Fibroblast of skin of left quadriceps (primary cell): ENCODE measurements at regions not wholly inside any gene's neighbourhood (a gene's known extent, or its start where the extent isn't known, plus 50 kb on each side); places are given as distances from the start of the nearest gene placed in this dataset.
A peak's percentile ranks its signal among the peaks of the same experiment; 100 is the strongest.
"Not testable (repeated sequence)": the region's sequence is repeated elsewhere in the genome, so short reads cannot be mapped to it uniquely, and the experiment has no call there.

ENCODE experiments used
- DNase-seq, 2 experiments: peaks; one replicate each; pipeline ENCODE4 v3.0.0-alpha.2; 2013; ENCODE audit warnings: low read depth in 2 of 2

DNA sequence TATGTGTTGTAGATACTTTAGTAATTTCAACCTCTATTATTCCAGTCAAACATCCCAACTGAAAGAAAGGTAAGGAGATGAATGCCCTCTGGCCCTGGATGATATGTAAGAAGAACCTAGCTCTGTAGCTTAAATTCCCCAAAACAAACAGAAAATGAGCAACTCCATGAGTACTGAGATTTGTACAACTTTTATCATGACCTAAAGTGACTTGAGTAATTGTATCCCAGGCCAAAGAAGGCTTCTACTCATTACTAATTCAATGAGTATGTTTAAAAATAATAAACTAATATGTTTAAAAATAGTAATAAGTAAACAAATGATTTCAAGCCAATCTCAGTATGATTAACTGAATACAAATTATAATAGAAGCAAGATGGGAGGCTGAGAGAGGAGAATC lies 414.0 kb upstream of the ACTBL2 start:
- DNase-seq, result no peak

DNA sequence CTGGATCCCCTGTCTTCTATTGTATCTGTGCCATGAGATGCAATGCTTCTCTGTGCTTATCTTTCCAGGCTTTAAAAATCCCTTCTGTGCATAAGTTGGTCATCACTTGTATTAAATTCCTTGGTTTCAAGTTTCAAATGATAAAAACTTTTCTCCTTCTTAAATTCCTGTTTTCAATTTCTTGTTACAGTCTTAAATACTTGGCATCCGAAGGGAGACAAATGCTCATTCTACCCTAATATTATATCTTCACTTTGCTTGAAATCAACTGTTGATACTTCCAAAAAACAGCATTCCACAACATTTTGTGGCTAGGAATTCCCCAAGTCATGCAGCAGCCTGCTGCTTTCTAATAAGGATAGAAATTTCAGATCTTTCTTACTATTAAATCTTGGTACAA lies 413.2 kb upstream of the ACTBL2 start:
- peak; percentile 23 to 32 for DNase-seq

DNA sequence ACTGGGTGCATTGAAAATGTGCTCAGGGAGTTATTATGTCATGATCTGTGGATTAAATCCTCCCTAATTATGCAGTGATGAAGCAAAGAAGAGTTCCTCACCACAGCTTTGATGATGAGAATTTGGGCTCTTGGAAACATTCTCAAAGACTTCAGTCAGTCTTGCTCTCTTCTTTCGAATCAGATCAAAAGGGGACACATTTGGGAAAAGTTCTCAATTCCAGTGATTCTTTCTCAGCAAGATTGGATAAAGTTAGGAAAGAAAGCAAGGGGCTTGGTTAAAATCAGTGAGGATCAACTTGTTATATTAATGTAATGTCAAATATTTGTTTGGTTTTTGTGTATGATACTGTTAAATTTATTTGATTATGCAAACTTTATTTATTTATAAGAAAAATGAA lies 411.3 kb upstream of the ACTBL2 start:
- DNase-seq, result no peak

DNA sequence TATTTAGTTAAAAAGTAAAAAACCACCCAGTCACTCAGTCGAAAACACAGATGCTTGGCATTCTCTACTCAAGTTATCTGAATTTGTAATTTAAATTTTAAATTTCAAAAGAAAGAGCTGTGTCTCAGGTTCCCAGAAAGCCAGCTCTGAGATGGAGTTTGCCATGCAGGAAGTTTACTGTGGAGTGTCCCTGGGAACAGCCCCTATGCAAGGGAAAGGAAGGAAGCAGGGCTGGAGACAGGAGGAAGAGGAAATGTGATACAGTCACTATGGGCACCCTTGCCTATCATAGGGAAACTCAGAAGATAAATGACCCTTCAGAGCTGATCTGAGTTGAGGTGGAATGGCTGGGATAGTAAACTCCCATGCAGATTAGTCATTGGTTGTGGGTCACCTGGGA lies 408.8 kb upstream of the ACTBL2 start:
- no peak for DNase-seq

DNA sequence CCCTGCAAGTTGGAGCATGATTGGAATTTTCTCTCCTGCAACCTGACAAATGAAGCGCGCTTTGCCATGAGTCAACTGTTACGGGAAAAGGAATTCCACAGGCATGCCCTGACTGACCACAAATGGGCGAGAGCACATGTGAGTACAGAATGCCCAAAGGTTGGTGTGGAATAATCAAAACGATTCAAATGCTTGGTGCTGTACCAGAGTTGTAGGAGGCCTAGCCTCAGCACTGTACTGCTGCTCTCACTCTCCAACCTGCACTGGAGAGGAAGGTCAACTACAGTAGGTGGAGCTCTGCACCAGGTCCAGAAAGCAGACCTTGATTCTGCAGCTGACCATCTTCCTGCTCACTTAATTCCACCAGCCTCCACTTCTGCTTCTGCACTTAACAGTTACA lies 406.9 kb upstream of the ACTBL2 start:
- DNase-seq, result peak; percentile 59 to 60

DNA sequence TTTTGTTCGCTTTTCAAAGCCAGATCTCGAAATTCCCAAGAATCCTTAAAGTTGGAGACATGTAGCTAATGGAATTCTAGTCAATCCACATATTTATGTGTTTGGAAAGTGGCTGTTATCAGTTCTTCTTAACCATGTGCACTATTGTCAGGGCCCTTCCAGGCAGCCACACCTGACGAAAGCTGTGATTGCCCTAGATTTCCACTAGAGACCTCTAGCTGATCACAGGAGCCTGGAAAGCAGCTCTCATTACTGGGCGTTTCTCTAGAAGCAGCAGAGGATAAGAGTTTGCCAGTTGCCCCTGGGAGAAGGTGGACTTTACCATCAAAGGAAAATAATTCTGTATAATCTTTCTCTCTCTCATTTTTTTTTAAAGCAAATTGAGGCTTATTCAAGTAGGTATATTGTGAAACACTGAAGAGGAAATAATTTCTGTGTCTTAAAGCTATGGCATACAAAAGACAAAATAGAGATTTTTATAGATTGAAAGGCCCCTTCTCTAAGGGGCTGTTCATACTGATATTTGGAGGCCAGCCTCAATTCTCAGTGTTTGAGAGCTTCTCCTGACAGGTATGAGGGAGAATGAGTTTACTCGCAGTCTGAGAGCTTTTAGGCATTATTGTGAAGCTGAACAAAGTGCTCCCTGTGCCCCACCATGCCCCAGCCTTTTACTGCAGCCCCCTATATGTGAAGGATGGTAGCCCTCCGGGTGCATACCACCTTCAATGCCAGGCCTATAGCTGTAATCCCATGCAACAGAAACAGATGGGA lies 405.4 kb upstream of the ACTBL2 start:
- DNase-seq, result peak in 1 of 2 experiments; percentile 41

DNA sequence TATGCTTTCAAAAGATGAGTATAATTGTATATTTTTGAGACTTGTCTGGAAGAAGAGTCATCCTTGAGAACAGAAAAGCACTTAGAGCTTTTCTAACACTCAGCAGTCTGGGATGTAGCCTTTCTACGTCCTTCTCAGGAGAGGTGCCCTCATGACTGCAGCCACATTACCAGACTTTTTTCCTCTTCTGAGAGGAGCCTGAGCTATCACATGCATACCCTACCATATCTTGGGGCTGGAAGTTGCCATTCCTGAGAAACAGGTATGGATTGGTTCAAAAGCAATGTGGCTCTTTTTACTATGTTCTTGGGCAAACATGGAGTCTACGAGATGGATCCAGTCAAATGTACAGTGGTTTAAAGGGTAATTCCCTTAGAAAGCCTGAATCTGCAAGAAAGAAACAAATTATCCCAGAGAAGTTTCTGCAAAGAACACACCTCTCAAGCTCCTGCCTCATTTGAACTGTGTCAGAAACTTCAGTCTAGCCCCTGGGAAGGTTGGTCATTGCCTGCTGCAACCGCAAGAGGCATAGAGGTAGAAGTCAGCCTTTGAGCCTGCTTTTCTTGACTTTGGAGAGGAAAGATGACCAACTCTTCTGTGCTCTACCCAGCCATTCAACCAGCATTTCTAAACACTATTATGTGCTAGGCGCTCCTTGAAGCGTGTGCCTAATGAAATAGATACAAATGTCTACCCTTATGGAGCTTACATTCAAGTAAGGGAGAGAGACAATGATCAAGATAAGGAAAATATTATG lies 401.9 kb upstream of the ACTBL2 start:
- DNase-seq, result no peak

DNA sequence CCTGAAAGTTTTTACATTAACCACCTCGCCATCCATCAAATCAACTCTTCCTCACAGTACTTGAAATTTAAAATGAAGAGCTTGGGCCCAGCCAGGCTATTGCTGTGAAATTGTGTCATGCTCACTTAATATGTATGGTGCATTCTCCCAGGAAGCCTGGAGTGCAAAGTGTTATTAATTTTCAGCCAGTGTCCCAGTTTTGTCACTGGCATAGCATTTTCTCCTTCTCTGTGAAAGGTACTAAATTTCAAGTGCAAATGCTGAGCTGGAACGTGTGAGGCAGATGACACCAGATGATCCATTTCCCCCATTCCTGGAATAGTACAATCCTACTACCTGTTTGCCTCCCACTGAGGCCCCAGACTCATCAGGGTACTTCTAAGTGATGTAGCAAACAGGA lies 397.6 kb upstream of the ACTBL2 start:
- DNase-seq, result no peak

DNA sequence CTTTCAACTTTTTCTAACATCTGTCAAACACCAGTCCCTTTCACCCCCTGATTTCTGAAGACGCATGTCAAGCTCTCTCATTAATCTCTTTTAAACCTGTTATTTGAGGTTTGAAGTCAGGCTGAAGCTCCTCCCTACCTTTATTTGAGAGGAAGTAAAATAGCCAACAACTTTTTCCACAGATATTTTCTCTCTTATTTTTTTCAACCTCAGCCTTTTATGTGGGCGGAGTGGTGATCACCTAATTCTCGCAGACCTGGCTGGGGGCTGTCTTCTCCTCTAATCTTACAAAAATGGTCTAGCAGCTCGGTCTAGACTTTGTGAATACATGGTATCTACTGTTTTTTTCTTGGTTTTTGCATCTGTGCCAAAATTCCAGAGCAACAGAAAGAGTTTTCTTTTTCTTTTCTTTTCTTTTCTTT lies 395.7 kb upstream of the ACTBL2 start:
- no peak for DNase-seq

DNA sequence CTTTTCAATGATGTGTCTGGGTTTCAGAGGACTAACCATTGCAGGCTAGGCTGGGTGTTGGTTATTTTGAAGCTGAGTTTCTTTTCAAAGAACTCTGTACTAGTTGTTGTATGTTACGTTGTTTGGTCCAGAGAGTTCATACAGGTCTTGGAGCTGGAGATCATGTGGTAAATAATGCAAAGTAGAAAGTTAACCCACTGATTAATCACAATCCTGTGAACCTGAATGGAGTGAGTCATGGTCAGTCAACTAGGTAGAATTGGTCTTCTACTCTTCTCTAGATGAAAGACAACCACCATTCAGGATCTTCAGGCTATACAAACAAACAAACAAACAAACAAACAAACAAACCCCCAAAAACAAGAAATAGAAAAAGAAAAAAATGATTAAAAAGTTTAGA lies 388.9 kb upstream of the ACTBL2 start:
- no peak for DNase-seq

DNA sequence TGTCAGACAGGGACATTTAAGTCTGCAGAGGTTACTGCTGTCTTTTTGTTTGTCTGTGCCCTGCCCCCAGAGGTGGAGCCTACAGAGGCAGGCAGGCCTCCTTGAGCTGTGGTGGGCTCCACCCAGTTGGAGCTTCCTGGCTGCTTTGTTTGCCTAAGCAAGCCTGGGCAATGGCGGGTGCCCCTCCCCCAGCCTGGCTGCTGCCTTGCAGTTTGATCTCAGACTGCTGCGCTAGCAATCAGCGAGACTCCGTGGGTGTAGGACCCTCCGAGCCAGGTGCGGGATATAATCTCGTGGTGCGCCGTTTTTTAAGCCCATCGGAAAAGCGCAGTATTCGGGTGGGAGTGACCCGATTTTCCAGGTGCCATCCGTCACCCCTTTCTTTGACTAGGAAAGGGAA lies 387.7 kb upstream of the ACTBL2 start:
- not testable (repeated sequence) for DNase-seq

DNA sequence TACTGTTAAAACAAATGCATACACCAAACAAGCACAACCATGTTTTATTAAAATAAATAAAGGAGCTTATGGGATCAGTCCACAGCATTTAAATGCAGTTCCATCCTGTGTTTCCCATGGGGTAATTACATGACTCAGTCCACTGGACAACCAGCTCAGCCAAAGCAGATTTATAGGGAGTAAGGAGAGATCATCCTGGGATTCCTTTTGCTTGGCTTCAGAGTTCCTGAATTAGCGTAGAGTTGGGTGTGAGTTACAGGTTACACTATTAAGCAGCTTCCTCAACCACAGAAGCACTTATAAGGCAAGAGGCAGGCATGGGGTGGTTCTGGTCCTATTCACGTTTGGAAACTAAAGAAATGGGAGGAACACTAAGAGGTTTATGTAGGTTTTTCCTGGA lies 381.1 kb upstream of the ACTBL2 start:
- DNase-seq, result peak; percentile 45 to 47

DNA sequence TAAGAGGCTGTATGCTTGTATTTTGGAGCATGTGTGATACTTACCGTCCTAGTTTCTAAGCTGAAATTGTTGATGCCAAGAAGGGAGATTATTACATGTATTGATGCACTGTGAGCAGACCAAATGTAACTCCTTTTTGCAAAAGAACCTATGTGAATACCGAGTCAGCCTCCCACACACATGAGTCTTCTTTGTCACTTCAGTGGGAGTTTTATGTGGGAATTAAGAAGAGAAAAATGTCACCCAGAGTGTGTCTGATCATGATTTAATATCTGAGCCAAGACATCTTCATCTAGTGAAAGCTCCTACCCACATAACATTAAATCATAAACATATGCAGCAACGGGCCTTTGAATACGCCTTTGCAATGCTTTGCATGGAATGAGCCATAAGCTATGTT lies 380.3 kb upstream of the ACTBL2 start:
- no peak for DNase-seq

DNA sequence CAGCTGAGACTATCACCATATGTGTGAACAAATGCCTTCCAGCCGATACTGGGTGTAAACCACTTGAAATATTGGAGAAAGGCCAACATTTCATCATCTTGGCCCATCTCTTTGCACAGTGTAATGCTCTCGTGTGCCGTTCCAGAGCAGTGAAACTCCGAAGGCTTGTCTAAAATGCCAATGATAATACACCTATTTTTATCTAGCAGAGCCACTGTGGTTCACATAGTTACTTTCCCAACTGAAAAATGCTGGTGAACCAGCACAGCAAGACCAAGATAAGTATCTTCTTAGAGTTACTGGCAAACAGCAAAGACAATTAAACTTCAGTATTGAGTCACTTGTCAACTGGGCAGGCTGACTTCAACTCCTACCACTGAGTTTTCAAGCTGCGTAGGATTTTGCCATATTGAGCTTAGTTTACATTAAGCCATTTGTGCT lies 379.9 kb upstream of the ACTBL2 start:
- DNase-seq, result peak; percentile 51 to 54

DNA sequence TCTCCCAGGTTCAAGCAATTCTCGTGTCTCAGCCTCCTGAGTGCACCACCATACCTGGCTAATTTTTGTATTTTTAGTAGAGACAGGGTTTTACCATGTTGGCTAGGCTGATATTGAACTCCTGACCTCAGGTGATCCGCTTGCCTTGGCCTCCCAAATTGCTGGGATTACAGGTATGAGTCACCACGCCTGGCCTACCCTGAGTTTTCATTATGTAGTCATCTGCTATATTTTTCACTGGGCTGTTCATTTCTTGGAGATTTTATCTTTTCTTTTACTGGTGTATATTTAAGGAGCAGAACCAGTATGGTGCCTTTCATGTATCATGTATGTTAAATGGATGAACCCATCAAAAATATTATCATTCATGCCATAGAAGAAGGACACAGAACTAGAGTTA lies 377.0 kb upstream of the ACTBL2 start:
- DNase-seq, result no peak

DNA sequence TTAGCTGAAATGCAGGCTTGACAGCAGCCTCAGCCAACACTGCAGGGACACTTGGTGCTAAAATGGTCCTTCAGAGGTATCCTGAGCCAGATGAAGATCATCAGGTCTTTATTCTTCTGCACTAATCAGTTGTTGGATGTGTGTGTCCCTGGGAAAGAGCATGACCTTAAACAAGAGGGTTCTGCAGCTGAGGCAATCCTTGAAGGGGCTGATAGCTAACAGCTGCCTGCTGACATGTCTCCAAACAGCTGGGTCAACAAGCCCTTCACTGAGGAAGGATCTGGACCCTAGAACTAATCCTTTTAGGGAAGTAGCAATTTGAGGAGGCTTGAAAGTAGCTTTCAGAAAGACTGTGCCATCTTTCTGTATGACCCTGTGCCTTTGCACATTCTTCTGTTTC lies 376.3 kb upstream of the ACTBL2 start:
- DNase-seq, result no peak

DNA sequence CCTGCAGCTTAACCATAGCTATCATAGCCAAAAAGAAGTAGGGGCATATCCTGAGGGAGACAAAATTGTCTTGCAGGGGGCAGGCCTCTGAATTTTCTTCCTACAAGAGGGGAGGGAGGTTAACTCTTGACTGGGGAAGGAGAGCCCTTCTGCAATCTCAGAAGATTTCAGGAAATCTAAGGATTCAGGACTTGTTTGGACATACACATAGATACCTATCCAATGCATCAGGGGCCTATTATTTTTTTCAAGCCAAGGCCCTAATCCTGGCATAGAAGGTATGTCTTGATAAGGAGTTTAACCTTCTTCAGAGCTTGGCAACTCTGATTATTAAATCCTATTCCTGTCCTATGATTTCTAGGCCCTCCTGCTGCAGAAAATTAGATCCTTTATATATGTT lies 375.1 kb upstream of the ACTBL2 start:
- no peak for DNase-seq

DNA sequence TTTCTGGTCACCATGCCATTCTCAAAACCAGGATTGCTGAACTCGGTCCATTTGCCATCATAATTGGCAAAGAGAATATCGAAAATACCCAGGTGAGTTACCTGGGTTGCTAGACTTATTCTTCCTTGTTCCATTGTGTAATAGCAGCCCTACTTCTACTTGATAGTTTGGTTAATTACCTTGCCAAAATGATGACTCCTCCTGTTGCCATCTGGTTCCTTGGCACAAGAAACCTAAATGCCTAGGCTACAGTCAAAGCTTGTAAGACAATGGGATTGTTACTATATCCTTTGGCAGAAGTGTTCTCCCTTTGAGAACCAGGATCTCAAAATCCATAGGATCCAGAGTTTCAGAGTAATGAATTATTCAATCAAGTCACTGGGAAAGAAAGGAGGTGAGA lies 373.2 kb upstream of the ACTBL2 start:
- DNase-seq, result no peak

DNA sequence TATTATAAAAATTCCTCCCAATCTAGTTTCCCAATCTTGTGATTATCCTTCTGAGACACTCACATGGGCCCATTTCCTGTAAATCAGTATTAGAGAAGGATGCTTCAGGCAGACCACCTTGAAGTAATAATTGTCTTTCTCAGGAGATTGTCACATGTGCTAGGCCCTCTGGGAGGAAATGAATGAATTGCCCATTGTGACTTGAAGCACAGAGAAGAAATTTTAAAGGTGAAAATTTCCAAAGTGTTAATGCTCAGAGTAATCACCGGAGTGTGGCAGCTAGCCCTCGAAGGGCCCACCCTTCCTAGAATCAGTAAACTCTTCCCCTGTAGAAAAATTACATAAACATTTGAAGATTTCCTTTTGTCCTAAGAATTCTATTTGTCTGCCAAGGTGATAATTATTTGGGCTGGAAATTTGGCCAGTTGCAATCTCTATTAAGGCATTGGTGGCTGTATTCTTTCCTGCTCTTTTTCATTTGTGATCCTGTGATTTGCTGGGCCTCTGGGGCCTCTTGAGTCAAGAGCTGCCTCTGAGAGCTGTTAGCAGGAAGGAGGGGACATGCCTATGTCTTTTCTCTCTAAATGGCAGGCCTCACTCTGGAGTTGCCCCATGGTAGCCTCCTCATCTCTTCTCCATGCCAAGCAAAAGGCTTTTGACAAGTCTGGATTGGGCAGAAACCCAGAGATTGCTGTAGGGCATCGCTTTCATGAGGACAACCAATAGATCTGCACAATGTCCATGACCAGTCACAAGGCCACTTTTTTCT lies 371.5 kb upstream of the ACTBL2 start:
- DNase-seq, result no peak

DNA sequence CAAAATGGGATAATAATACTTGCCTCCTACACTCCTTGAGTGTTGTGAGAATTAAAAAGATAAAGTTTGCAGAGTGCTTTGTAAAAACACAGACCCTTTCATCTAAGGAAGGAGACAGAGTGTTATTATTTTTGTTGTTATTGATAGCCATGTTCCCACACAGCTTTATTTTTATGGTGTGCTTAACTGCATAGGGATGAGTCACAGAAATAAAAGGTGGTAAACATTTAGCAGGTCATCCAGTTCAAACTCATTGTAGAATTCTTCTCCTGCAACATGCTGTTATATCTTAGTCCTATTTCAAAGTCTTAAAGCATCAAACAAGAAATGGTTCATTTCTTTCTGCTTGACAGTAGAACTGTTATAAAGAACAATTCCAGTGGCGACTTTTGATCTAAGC lies 367.5 kb upstream of the ACTBL2 start:
- no peak for DNase-seq

DNA sequence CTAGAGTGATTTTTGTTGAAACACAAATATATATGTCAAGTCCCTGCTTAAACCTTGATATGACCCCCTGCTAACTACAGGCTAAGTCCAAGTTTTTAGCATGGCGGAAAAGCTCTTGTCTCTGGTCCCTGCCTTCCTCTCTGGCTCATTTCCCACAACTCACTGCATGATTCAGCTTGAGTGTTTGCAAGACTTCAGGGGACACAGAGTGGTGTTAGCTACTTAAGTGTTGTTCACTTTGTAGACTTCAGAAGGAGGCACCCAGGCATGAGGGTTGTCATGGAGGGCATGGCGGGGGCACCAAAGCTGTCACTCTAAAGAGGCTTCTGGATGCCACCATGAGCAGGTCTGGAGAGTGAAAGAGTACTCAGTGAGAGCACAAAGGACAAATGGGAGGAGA lies 362.4 kb upstream of the ACTBL2 start:
- no peak for DNase-seq

DNA sequence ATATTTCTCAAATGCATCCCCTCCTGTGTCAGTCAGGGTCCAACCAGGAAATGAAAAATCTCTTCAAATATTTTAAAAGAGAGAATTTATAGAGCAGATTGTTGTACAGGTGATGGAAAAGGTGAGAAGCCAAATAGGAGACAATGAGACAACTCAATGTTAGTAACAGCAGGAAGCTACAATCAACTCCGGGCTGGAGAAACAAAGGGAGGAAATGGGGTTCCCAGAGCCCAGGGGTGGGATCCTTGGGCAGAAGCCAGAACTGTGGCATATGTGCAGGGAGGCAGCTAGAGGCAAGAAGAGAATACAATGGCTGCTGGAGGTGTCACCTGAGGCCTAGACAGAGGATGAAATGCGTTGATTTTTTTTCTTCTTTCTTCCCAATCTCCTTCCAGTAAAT lies 361.8 kb upstream of the ACTBL2 start:
- DNase-seq, result no peak

DNA sequence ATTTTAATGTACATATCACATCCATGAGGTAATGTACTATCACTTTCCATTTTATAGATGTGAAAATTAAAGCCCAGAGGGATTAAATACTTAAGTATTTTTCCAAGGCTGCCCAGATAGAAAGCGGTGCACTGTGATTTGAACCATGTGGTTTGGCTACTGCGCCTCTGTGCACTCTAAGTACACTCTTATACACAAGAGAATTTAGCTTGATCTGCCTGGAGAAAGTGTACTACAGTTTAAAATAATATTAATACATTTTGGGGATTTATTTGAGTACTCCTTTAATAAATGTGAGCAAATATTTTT lies 360.4 kb upstream of the ACTBL2 start:
- DNase-seq, result no peak
